22Rv1 (cell line): ENCODE measurements at regions not wholly inside any gene's neighbourhood (a gene's known extent, or its start where the extent isn't known, plus 50 kb on each side); places are given as distances from the start of the nearest gene placed in this dataset.

Experiments used
- CTCF ChIP-seq: fragments of 450-650 bp; IDR thresholded peaks from 2 replicates; pipeline ENCODE4 v1.5.1; 2017; ENCODE audit warnings: mild to moderate bottlenecking
- ZFX ChIP-seq: fragments of 450-650 bp; IDR thresholded peaks from 2 replicates; pipeline ENCODE4 v1.6.1; 2017; ENCODE audit warnings: antibody characterized with exemption, borderline replicate concordance

DNA sequence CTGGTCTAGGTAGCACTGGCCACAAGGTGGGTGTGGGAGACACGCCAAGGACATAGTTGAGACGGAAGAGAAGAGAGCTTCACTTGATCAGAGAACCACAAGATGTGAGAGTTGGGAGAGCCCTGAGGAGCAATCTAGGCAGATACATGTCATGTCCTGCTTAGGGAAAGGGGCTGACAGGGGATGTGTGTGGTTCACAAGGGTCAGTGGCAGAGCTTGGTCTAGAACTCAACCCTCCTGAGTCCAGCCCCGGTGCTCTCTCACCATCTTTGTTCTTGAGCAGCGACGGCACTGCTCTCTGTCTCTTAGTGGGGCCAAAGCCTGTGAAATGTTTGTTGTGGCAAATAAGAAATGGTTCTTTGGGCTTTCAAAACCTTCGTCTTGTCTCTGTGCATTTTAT, 243.5 kb upstream of the ROPN1 start:
- TF ChIP-seq CTCF (no peak), ZFX (no peak)
